Mucosa of rectum (tissue), 2 donors: ENCODE measurements at regions not wholly inside any gene's neighbourhood (a gene's known extent, or its start where the extent isn't known, plus 50 kb on each side); places are given as distances from the start of the nearest gene placed in this dataset.
"Not testable (repeated sequence)": the region's sequence is repeated elsewhere in the genome, so short reads cannot be mapped to it uniquely, and the experiment has no call there.

ENCODE experiments used
- H3K27ac ChIP-seq, 2 donors: one replicate each; pipeline ENCODE4 v1.7.0; 2013; ENCODE audit warnings: inconsistent platforms in 2 of 2, low read depth in 2 of 2, low read length in 2 of 2
- H3K27me3 ChIP-seq, 2 donors: one replicate each; pipeline ENCODE4 v1.7.0; 2013; ENCODE audit warnings: low read length in 2 of 2; ENCODE audit not compliant: control insufficient read depth in 2 of 2, insufficient read depth in 2 of 2
- H3K36me3 ChIP-seq, 2 donors: one replicate each; pipeline ENCODE4 v1.7.0; 2013; ENCODE audit warnings: low read length in 2 of 2; ENCODE audit not compliant: control insufficient read depth in 2 of 2, insufficient read depth in 2 of 2
- H3K4me1 ChIP-seq, 2 donors: one replicate each; pipeline ENCODE4 v1.7.0; 2013; ENCODE audit warnings: low read length in 2 of 2, mild to moderate bottlenecking in 1 of 2; ENCODE audit not compliant: control insufficient read depth in 2 of 2, insufficient read depth in 2 of 2
- H3K4me3 ChIP-seq, 2 donors: one replicate each; pipeline ENCODE4 v1.7.0; 2013; ENCODE audit warnings: low read length in 2 of 2
- H3K9ac ChIP-seq, 2 donors: one replicate each; pipeline ENCODE4 v1.7.0; 2013; ENCODE audit warnings: low read length in 2 of 2, low read depth in 1 of 2, mild to moderate bottlenecking in 1 of 2
- H3K9me3 ChIP-seq, 2 donors: one replicate each; pipeline ENCODE4 v1.7.0; 2013; ENCODE audit warnings: low read length in 2 of 2; ENCODE audit not compliant: control insufficient read depth in 2 of 2
- donor health status: healthy.
- donor health status: Normal muscosa, but diverticular disease.

DNA sequence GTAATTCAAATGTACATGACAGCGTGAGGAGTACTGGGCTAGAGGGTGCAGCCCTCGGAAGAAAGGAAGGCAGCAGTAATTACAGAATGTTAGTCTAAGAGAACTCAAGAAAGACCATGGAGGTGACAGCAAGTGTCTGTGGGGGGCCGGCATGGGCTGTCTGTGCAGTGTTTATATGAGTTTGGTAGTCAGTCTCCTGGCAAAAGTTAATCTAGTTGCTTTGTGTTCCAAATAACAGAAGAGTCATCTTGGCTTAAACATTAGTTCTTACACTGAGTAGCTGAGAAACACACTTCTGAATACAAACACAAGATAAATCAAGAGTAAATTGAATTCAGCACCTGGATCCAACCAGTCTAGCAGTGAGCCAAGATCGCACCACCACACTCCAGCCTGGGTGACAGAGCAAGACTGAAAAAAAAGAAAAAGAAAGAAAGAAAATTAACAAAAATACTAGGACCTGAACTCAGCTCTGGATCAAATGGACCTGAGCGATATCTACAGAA, 189.3 kb upstream of the COX10 start:
- Histone ChIP-seq H3K27ac (no peak overlapping the region), H3K4me3 (no peak overlapping the region), H3K9ac (no peak overlapping the region), H3K4me1 (no peaks in the 10 kb centered on the region), H3K9me3 (no peaks in the 10 kb centered on the region), H3K36me3 (no peaks in the 10 kb centered on the region), H3K27me3 (no peaks in the 10 kb centered on the region)

DNA sequence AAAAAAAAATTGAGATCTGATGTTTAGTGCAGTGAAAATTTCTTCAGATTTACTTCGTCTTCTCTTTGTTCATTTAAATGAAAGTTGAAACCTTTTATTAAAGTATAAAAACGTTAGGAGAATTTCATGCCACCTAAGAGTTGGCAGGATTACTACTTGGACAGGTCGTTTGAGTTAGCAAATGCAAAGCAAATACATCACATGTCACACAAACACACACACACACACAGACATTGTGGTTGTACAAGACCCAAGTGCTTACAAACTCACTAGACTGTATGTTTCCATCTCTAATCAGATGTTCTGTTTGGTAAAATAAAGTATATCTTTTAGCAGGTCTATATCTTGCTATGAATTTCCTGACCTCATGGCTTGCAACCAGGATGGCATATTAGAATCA, 185.6 kb upstream of the COX10 start:
- Histone ChIP-seq H3K9ac (no peak overlapping the region), H3K27me3 (no peaks in the 10 kb centered on the region), H3K27ac (no peak overlapping the region), H3K4me3 (no peak overlapping the region), H3K9me3 (no peaks in the 10 kb centered on the region), H3K36me3 (no peaks in the 10 kb centered on the region), H3K4me1 (no peaks in the 10 kb centered on the region)

DNA sequence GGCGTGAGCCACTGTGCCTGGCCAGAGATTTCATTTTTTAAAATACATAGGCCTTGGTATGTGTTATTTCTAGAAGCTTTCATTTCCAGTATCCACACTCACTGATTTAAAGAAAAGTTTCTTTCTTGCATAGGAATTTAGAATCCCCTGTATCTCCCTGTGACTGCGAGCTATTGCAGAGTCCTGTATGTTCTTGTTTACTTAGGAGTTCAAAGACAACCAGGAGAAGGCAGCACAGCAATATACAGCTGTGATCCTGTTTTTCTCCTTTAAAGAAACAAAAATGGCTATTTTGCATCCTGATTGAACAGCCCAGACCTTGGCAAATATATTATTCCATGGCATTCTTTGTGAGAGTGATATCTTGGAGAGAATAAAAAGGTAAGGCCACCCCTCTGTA, 185.0 kb upstream of the COX10 start:
- H3K27me3 ChIP-seq, result no peaks in the 10 kb centered on the region
- H3K9me3 ChIP-seq, result no peaks in the 10 kb centered on the region
- H3K4me3 ChIP-seq, result no peak overlapping the region
- H3K4me1 ChIP-seq, result no peaks in the 10 kb centered on the region
- H3K36me3 ChIP-seq, result no peaks in the 10 kb centered on the region
- no peak overlapping the region for H3K9ac ChIP-seq
- H3K27ac ChIP-seq, result no peak overlapping the region

DNA sequence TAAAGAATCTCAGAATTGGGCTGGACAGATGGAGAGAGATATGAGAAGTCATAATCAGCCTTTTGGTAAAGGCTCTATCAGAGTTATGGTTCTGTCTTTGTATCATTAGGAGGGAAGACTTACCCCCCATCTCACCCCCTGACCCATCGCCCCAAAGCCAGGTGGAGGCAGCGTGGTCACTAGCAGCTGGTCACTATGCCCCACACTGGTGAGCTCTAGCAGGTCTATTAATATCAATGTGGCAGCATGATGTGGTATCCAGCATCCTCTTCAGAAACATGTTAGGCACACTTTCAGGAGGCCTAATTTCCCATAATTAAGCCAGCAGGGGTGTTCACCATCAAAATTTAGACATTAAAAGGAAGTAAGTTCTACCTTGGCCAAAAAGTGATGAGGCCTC, 183.8 kb upstream of the COX10 start:
- H3K36me3 ChIP-seq, result no peaks in the 10 kb centered on the region
- H3K9ac ChIP-seq, result no peak overlapping the region
- no peaks in the 10 kb centered on the region for H3K4me1 ChIP-seq
- no peak overlapping the region for H3K27ac ChIP-seq
- H3K4me3 ChIP-seq, result no peak overlapping the region
- no peaks in the 10 kb centered on the region for H3K9me3 ChIP-seq
- H3K27me3 ChIP-seq, result no peaks in the 10 kb centered on the region

DNA sequence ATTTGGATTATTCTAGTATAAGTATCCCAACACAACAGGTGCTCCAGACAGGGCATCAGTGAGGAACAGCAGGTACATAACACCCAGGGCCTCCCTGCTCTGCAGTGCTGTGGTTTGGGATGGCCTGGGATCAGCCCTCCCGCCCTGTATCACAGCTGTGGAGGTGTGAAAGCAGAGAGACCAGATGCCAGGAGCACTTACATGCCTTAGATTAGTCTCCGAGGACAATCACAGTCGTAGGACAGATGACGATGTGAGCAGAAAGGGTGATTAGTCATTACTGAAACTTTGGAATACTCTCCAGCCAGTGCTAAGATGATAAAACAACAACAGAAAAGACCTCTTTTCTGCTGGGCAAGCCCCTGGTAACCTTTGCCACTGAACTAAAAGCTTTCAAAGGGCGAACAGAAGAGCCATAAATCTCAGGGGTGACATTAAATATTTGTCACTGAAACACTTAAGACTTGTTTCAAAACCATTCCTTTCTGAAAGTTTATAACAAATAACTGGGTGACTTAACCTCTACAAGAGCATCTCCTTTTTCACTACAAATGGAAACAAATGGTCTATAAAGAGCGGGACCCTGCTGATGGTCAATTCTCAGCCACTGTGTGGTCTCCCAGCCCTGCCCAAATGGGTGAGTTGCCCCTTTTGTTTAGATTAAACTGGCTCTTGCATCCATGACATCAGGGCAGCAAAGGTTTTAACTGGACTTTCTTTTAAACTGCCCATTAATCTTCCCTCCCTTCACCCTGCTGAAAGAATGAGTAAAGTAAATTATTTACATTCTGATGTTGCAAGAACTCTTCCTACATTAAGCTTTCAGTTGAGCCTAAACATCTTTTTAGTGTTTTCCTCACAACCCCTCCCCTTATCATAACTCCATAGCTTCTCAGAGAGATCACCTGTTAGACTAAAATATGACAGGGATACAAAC, 183.1 kb upstream of the COX10 start:
- Histone ChIP-seq H3K4me3 (no peak overlapping the region), H3K36me3 (no peaks in the 10 kb centered on the region), H3K4me1 (no peaks in the 10 kb centered on the region), H3K9me3 (no peaks in the 10 kb centered on the region), H3K27ac (no peak overlapping the region), H3K9ac (no peak overlapping the region), H3K27me3 (no peaks in the 10 kb centered on the region)

DNA sequence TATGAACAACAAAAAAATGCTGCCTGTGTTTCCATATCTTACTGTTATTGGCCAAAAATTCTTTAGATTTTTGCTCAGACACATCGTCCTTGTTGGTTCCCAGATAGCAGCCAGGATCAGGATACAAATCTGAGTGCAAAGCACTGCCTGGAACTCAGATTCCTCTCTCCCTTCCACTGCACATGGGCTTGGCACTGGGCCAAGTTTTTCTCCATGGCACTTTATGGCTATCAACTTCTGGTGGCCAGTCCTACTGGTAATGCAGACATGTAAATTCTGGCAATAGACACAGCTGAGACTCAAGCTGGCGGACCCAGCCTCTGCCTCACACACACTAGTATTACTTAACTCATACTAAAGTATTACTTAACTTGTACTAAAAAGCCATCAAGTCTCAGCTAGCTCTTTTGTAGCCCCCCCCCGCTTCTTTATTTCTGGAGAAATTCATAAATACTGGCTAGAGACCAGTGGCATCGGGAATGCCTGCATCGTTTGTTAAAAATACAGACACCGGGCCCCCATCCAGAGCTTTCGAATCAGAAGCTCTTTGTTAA, 181.2 kb upstream of the COX10 start:
- Histone ChIP-seq H3K27ac (no peak overlapping the region), H3K36me3 (no peaks in the 10 kb centered on the region), H3K4me1 (no peaks in the 10 kb centered on the region), H3K9me3 (no peaks in the 10 kb centered on the region), H3K9ac (no peak overlapping the region), H3K27me3 (no peaks in the 10 kb centered on the region), H3K4me3 (no peak overlapping the region)

DNA sequence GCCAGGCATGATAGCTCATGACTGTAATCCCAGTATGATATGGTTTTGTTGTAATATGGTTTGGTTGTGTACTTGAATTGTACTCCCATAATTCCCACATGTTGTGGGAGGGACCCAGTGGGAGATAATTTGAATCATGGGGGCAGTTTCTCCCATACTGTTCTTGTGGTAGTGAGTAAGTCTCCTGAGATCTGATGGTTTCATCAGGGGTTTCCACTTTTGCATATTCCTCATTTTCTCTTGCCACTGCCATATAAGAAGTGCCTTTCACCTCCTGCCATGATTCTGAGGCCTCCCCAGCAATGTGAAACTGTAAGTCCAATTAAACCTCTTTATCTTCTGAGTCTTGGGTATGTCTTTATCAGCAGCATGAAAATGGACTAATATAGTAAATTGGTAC, 160.3 kb upstream of the COX10 start:
- not testable (repeated sequence) for H3K27me3 ChIP-seq, H3K27ac ChIP-seq, H3K36me3 ChIP-seq, H3K4me3 ChIP-seq, H3K4me1 ChIP-seq, H3K9ac ChIP-seq, H3K9me3 ChIP-seq

DNA sequence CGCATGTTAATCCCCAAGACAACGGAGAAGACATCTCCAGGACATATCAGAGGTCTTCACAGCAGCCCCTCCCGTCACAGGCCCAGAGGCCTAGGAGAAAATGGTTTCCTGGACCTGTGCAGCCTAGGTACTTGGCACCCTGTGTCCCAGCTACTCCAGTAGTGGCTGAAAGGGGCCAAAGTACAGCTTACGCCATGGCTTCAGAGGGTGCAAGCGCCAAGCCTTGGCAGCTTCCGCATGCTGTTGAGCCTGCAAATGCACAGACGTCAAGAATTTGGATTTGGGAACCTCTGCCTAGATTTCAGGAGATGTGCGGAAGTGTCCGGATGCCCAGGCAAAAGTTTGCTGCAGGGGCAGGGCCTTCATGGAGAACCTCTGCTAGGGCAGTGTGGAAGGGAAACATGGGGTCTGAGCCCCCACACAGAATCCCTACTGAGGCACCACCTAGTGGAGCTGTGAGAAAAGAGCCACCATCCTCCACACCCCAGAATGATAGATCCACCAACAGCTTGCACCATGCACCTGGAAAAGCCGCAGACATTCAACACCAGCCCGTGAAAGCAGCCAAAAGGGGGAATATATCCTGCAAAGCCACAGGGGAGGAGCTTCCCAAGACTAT, 159.3 kb upstream of the COX10 start:
- no peak overlapping the region for H3K27ac ChIP-seq

DNA sequence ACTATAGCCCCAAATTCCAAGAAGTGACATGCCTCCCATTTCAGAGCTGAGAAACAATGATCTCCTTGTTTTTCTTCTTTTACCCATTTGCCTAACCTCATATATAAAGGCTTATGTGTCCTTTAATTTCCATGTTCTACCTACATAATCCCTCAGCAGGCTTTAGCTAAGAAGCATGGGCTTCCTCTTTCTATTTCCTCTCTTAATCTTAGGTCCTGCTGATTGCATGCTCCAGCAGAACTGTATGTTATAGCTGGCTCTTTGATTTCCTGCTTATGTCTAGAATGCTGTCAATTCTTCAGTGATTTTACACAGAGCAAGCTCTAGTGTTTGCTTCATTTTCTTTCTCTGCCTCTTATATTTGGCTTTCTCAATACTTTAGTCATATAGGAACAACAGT, 151.7 kb upstream of the COX10 start:
- no peak overlapping the region for H3K27ac ChIP-seq
- H3K9me3 ChIP-seq, result no peaks in the 10 kb centered on the region
- no peak overlapping the region for H3K4me3 ChIP-seq
- H3K36me3 ChIP-seq, result no peaks in the 10 kb centered on the region
- H3K4me1 ChIP-seq, result no peaks in the 10 kb centered on the region
- no peaks in the 10 kb centered on the region for H3K27me3 ChIP-seq
- no peak overlapping the region for H3K9ac ChIP-seq

More for the DNA sequence above, 159.3 kb upstream of the COX10 start:
- no peak overlapping the region for H3K9ac ChIP-seq
- no peaks in the 10 kb centered on the region for H3K36me3 ChIP-seq
- H3K4me3 ChIP-seq, result no peak overlapping the region
- no peaks in the 10 kb centered on the region for H3K9me3 ChIP-seq
- no peaks in the 10 kb centered on the region for H3K4me1 ChIP-seq
- H3K27me3 ChIP-seq, result no peaks in the 10 kb centered on the region

DNA sequence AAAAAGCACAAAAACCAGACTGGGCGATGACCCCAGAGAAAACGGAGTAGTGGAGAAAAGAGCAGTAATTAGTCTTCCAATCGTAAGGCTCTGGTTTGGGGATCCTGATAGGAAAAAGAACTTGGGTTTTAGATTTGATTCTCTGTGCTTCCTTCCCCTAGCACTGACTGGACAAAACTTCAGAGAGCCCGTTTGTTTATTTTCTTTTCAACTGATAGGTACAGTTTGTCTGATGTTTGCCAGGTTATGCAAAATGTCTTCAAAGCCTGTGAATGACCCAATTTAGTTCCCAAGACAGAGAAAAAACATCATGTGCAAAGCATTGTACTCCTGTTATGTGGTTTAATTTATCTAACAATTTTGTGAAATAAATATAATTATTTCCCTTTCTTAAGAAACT, 151.1 kb upstream of the COX10 start:
- Histone ChIP-seq H3K27me3 (no peaks in the 10 kb centered on the region), H3K4me3 (no peak overlapping the region), H3K36me3 (no peaks in the 10 kb centered on the region), H3K27ac (no peak overlapping the region), H3K4me1 (no peaks in the 10 kb centered on the region), H3K9me3 (no peaks in the 10 kb centered on the region), H3K9ac (no peak overlapping the region)
